H1 (cell line): ENCODE measurements at regions not wholly inside any gene's neighbourhood (a gene's known extent, or its start where the extent isn't known, plus 50 kb on each side); places are given as distances from the start of the nearest gene placed in this dataset.

ENCODE experiments used
- CTCF ChIA-PET: fragments of 300-600 bp; sonication (Branson Sonifier 250); formaldehyde crosslinking; loops from one replicate; lab custom pipeline; 2021; ENCODE audit not compliant: partially characterized antibody; lab: Charles Lee
- POLR2A ChIA-PET: fragments of 300-600 bp; sonication (Branson Sonifier 250); formaldehyde crosslinking; loops from one replicate; lab custom pipeline; 2021; ENCODE audit warnings: inconsistent platforms; ENCODE audit not compliant: partially characterized antibody; lab: Charles Lee
- DNase-seq, 2 experiments: peaks; one replicate each; pipeline versions ENCODE4 v3.0.0 to v3.0.0-alpha.2; 2010 to 2022; ENCODE audit warnings: low spot score in 2 of 2, low read depth in 1 of 2, mixed read lengths in 1 of 2
- FAIRE-seq: peaks from 2 replicates; lab custom pipeline; 2011; peaks lifted over from hg19 to GRCh38; lab: Jason Lieb, UNC
- H2AFZ ChIP-seq: 2 replicates; pipeline ENCODE4 v1.8.1; 2012; ENCODE audit warnings: low read length, inconsistent platforms
- H2AK5ac ChIP-seq: 2 replicates; pipeline ENCODE4 v1.6.1; 2013; ENCODE audit warnings: low read depth, low read length
- H2BK120ac ChIP-seq: replicated peaks from 2 replicates; pipeline ENCODE3; 2013; ENCODE audit warnings: low read depth, low read length, inconsistent platforms
- H2BK12ac ChIP-seq: 2 replicates; pipeline ENCODE4 v1.6.1; 2013; ENCODE audit warnings: low read depth, low read length
- H2BK15ac ChIP-seq: 2 replicates; pipeline ENCODE4 v1.6.1; 2013; ENCODE audit warnings: low read length
- H2BK20ac ChIP-seq: 2 replicates; pipeline ENCODE4 v1.6.1; 2013; ENCODE audit warnings: low read length
- H2BK5ac ChIP-seq: 2 replicates; pipeline ENCODE4 v1.6.1; 2013; ENCODE audit warnings: low read depth, low read length
- H3K14ac ChIP-seq: 2 replicates; pipeline ENCODE4 v1.6.1; 2013; ENCODE audit warnings: inconsistent platforms; ENCODE audit not compliant: insufficient read length
- H3K18ac ChIP-seq: 2 replicates; pipeline ENCODE4 v1.6.1; 2013; ENCODE audit warnings: low read length; ENCODE audit errors: extremely low read depth
- H3K23ac ChIP-seq: 2 replicates; pipeline ENCODE4 v1.6.1; 2013; ENCODE audit warnings: inconsistent platforms; ENCODE audit not compliant: insufficient read length
- H3K23me2 ChIP-seq: 2 replicates; pipeline ENCODE4 v1.6.1; 2013; ENCODE audit warnings: low read depth, low read length
- H3K27ac ChIP-seq: 2 replicates; pipeline ENCODE4 v1.6.1; 2011; ENCODE audit warnings: low read depth, low read length, inconsistent platforms
- H3K27me3 ChIP-seq, 4 experiments: replicated peaks in 1 of 4; 1 replicate in 1 of 4; 2 replicates in 3 of 4; pipeline versions ENCODE4 v1.6.1 to v1.8.1; 2011 to 2013; ENCODE audit warnings: low read length in 3 of 4, mild to moderate bottlenecking in 3 of 4, inconsistent platforms in 2 of 4, mixed read lengths in 2 of 4, moderate library complexity in 1 of 4; ENCODE audit not compliant: control insufficient read depth in 3 of 4, insufficient read depth in 3 of 4; ENCODE audit errors: extremely low read depth in 1 of 4
- H3K36me3 ChIP-seq, 4 experiments: 2 replicates each; pipeline versions ENCODE4 v1.6.1 to v1.8.1; 2011 to 2013; ENCODE audit warnings: mild to moderate bottlenecking in 4 of 4, low read length in 3 of 4, moderate library complexity in 2 of 4, control low read depth in 1 of 4, inconsistent platforms in 1 of 4; ENCODE audit not compliant: insufficient read depth in 4 of 4, control insufficient read depth in 2 of 4
- H3K4ac ChIP-seq: replicated peaks from 2 replicates; pipeline ENCODE3; 2013; ENCODE audit warnings: low read length, low read depth, mixed read lengths, inconsistent platforms; ENCODE audit not compliant: insufficient read length
- H3K4me1 ChIP-seq, 4 experiments: replicated peaks in 1 of 4; 1 replicate in 1 of 4; 2 replicates in 3 of 4; pipeline versions ENCODE4 v1.6.1 to v1.8.1; 2011 to 2013; ENCODE audit warnings: low read length in 3 of 4, inconsistent platforms in 2 of 4, mixed read lengths in 1 of 4; ENCODE audit not compliant: insufficient read depth in 4 of 4, control insufficient read depth in 3 of 4
- H3K4me2 ChIP-seq, 2 experiments: 2 replicates each; pipeline versions ENCODE4 v1.6.1 to v1.8.1; 2011 to 2013; ENCODE audit warnings: low read depth in 2 of 2, low read length in 2 of 2, control low read depth in 1 of 2, inconsistent platforms in 1 of 2, mild to moderate bottlenecking in 1 of 2; ENCODE audit not compliant: insufficient read depth in 1 of 2
- H3K4me3 ChIP-seq, 4 experiments: fragments of 200-600, 300-600 bp in 1 of 4; sonication (generic), shearing (Covaris generic), sonication (Bioruptor Twin) in 1 of 4; 2 replicates each; pipeline versions ENCODE4 v1.5.1 to v1.8.1; 2011 to 2016; ENCODE audit warnings: low read length in 4 of 4, low read depth in 3 of 4, control low read depth in 2 of 4, inconsistent platforms in 2 of 4, mild to moderate bottlenecking in 2 of 4, mixed read lengths in 1 of 4, moderate library complexity in 1 of 4; ENCODE audit not compliant: insufficient read depth in 2 of 4; ENCODE audit errors: extremely low read depth in 1 of 4
- H3K56ac ChIP-seq: replicated peaks from 2 replicates; pipeline ENCODE3; 2013; ENCODE audit warnings: low read depth, mild to moderate bottlenecking, mixed read lengths, low read length, inconsistent platforms; ENCODE audit not compliant: insufficient read length
- H3K79me1 ChIP-seq: 2 replicates; pipeline ENCODE4 v1.6.1; 2013; ENCODE audit warnings: low read depth, low read length, control low read depth
- H3K79me2 ChIP-seq, 2 experiments: 2 replicates each; pipeline versions ENCODE4 v1.6.1 to v1.8.1; 2012 to 2013; ENCODE audit warnings: low read length in 2 of 2, mild to moderate bottlenecking in 2 of 2, inconsistent platforms in 1 of 2; ENCODE audit not compliant: insufficient read depth in 2 of 2, control insufficient read depth in 1 of 2
- H3K9ac ChIP-seq, 4 experiments: replicated peaks in 1 of 4; 1 replicate in 1 of 4; 2 replicates in 3 of 4; pipeline versions ENCODE4 v1.6.1 to v1.8.1; 2011 to 2013; ENCODE audit warnings: low read depth in 3 of 4, low read length in 3 of 4, control low read depth in 2 of 4, mild to moderate bottlenecking in 2 of 4, moderate library complexity in 2 of 4, inconsistent platforms in 1 of 4; ENCODE audit errors: extremely low read depth in 1 of 4
- H3K9me3 ChIP-seq, 2 experiments: 2 replicates each; pipeline versions ENCODE4 v1.6.1 to v1.8.1; 2012 to 2013; ENCODE audit warnings: mild to moderate bottlenecking in 2 of 2, moderate library complexity in 2 of 2, control low read depth in 1 of 2, inconsistent platforms in 1 of 2, low read depth in 1 of 2, low read length in 1 of 2, mixed read lengths in 1 of 2; ENCODE audit not compliant: insufficient read depth in 2 of 2
- H4K20me1 ChIP-seq, 2 experiments: replicated peaks in 1 of 2; 2 replicates each; pipeline versions ENCODE3 to v1.8.1; 2011 to 2013; ENCODE audit warnings: inconsistent platforms in 2 of 2, low read length in 2 of 2, mild to moderate bottlenecking in 1 of 2; ENCODE audit not compliant: insufficient read depth in 2 of 2, control insufficient read depth in 1 of 2
- H4K5ac ChIP-seq: 2 replicates; pipeline ENCODE4 v1.6.1; 2013; ENCODE audit warnings: low read length, low read depth, mixed read lengths, inconsistent platforms; ENCODE audit not compliant: insufficient read length
- H4K8ac ChIP-seq: 2 replicates; pipeline ENCODE4 v1.8.0; 2013; ENCODE audit warnings: mild to moderate bottlenecking, moderate library complexity, low read length, inconsistent platforms; ENCODE audit not compliant: insufficient read depth; ENCODE audit errors: extremely low read depth
- H4K91ac ChIP-seq: replicated peaks from 2 replicates; pipeline ENCODE3; 2013; ENCODE audit warnings: low read length, mixed read lengths, inconsistent platforms; ENCODE audit not compliant: insufficient read length
- CREB1 ChIP-seq: IDR thresholded peaks from 2 replicates; pipeline ENCODE4 v1.6.1; 2012; ENCODE audit warnings: inconsistent platforms
- EP300 ChIP-seq, 2 experiments: IDR thresholded peaks; 1 replicate in 1 of 2; 2 replicates in 1 of 2; pipeline ENCODE4 v1.6.1; 2011 to 2012; ENCODE audit warnings: low read depth in 2 of 2, low read length in 2 of 2, mild to moderate bottlenecking in 2 of 2, borderline replicate concordance in 1 of 2, inconsistent platforms in 1 of 2, moderate library complexity in 1 of 2
- FOSL1 ChIP-seq: IDR thresholded peaks from 2 replicates; pipeline ENCODE4 v1.6.1; 2011; ENCODE audit warnings: mild to moderate bottlenecking, low read depth, low read length, moderate library complexity; ENCODE audit not compliant: insufficient read depth
- GTF2F1 ChIP-seq: IDR thresholded peaks from 2 replicates; pipeline ENCODE4 v1.6.1; 2012; ENCODE audit warnings: low read depth, low read length, improper control_type of control experiment, borderline replicate concordance
- HDAC6 ChIP-seq: IDR thresholded peaks from one replicate; pipeline ENCODE4 v1.7.1; 2012; ENCODE audit warnings: low read depth, mild to moderate bottlenecking, inconsistent platforms, low read length, moderate library complexity
- MAFK ChIP-seq: IDR thresholded peaks from 2 replicates; pipeline ENCODE4 v1.6.1; 2012; ENCODE audit warnings: low read depth, mild to moderate bottlenecking, improper control_type of control experiment, low read length
- POLR2A ChIP-seq, 2 experiments: IDR thresholded peaks; 1 replicate in 1 of 2; 2 replicates in 1 of 2; pipeline ENCODE4 v1.6.1; 2011; ENCODE audit warnings: low read depth in 2 of 2, low read length in 2 of 2, mild to moderate bottlenecking in 2 of 2; ENCODE audit errors: control extremely low read depth in 1 of 2
- RNF2 ChIP-seq: fragments of 200-900, 300-1000 bp; sonication (generic); IDR thresholded peaks from 2 replicates; pipeline ENCODE4 v1.7.1; 2016; ENCODE audit warnings: borderline replicate concordance, low read depth, mild to moderate bottlenecking, antibody characterized with exemption, low read length; ENCODE audit not compliant: poor library complexity, severe bottlenecking; ENCODE audit errors: missing control alignments
- TAF7 ChIP-seq: optimal IDR thresholded peaks from 2 replicates; pipeline ENCODE3; 2011; ENCODE audit warnings: low read depth, mild to moderate bottlenecking, inconsistent platforms, low read length, moderate library complexity, borderline replicate concordance
- TEAD4 ChIP-seq: IDR thresholded peaks from 2 replicates; pipeline ENCODE4 v1.6.1; 2012; ENCODE audit warnings: low read depth, low read length, inconsistent platforms, mixed read lengths
- WGBS, 2 experiments: shearing (Covaris generic) in 1 of 2; methylation state at CpG; one replicate each; pipeline versions ENCODE4 v1.1.6 to v1.1.7; 2013 to 2015; ENCODE audit warnings: low lambda C conversion rate in 2 of 2, mixed read lengths in 2 of 2, inconsistent platforms in 1 of 2, low coverage in 1 of 2, missing lambda C conversion rate in 1 of 2; ENCODE audit not compliant: insufficient replicate concordance in 2 of 2, insufficient coverage in 1 of 2, insufficient read length in 1 of 2; ENCODE audit errors: extremely low coverage in 1 of 2, missing lambda C conversion rate in 1 of 2; 5-methylcytosine and 5-hydroxymethylcytosine counted together

DNA sequence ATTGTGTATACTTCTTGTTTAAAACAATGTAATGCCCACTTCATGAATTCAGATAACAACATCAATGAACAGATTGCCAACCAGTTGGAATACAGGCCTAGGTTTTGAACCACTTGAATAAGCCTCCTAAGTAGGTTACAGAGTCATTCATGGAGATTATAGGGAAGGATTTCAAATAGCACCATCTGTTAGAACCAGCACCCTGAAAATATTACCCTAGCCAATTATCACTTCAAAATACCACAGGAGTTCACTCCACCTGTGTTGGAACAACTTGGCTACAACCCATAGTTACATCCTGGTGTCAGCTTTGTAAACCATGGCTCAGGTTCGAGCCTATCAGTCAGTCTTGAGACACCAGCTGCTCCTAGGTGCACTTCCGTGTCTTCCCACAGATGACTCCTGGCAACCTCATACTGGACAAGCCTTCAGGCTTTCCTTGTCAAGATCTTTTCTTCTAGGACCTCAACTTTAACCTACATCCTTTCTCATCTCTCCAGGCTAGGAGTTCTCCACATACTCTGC lies 350.0 kb downstream of the DEPDC1B start:
- no peak overlapping the region for H2BK5ac ChIP-seq
- no peaks in the 10 kb centered on the region for H4K20me1 ChIP-seq
- H2BK12ac ChIP-seq: no peak overlapping the region
- H3K79me2 ChIP-seq: no peaks in the 10 kb centered on the region
- no peaks in the 10 kb centered on the region for H3K23me2 ChIP-seq
- no peak overlapping the region for H4K8ac ChIP-seq
- POLR2A ChIA-PET: no interaction called here
- no peak for TF ChIP-seq FOSL1
- no peak for TF ChIP-seq POLR2A (IDR thresholded peaks at IDR 0.05; ENCODE audit: control extremely low read depth in 1 of 2, low read depth in 2 of 2, low read length in 2 of 2)
- TF ChIP-seq TAF7: no peak
- TF ChIP-seq EP300 (IDR thresholded peaks at IDR 0.05; ENCODE audit: borderline replicate concordance in 1 of 2, low read depth in 2 of 2, low read length in 2 of 2): no peak
- TF ChIP-seq MAFK: no peak
- no peak for TF ChIP-seq GTF2F1
- TF ChIP-seq TEAD4: no peak
- TF ChIP-seq RNF2: no peak
- no peak for TF ChIP-seq CREB1
- TF ChIP-seq HDAC6: no peak
- TF ChIP-seq, all 59 proteins: peak for 0
- Histone ChIP-seq H4K91ac (no peak overlapping the region), H3K23ac (no peak overlapping the region), H3K79me1 (no peaks in the 10 kb centered on the region), H2BK15ac (no peak overlapping the region), H2AFZ (no peak overlapping the region), H3K9ac (no peak overlapping the region), H3K4me2 (no peak overlapping the region), H3K56ac (no peak overlapping the region), H3K4ac (no peak overlapping the region), H3K27ac (no peak overlapping the region), H3K14ac (no peak overlapping the region), H2BK20ac (no peak overlapping the region), H3K18ac (no peak overlapping the region), H3K4me1 (no peaks in the 10 kb centered on the region), H3K27me3 (no peaks in the 10 kb centered on the region), H3K9me3 (no peaks in the 10 kb centered on the region), H4K5ac (no peak overlapping the region), H2AK5ac (no peak overlapping the region), H2BK120ac (no peak overlapping the region), H3K4me3 (no peak overlapping the region), H3K36me3 (no peaks in the 10 kb centered on the region; a peak in 1 of 8 replicates)
- DNase-seq (no peak), FAIRE-seq (no peak)
- CTCF ChIA-PET: no interaction called here
- WGBS, 2 experiments: 88% methylated on average over 2 of the region's 2 CpGs; no CpG with 5 or more reads in 1 of the 2 experiments
